ENCODE measurements at regions not wholly inside any gene's neighbourhood (a gene's known extent, or its start where the extent isn't known, plus 50 kb on each side); places are given as distances from the start of the nearest gene placed in this dataset.

GRCh38 chr6:26286168-26286877, 78.7 kb upstream of the BTN3A2 start:
- Histone ChIP-seq H3K27me3 (no peaks in the 10 kb centered on the region), H3K36me3 (no peaks in the 10 kb centered on the region), H3K4me3 (ENCODE audit: low read depth in 1 of 2, low read length in 1 of 2) (peak overlapping the region; percentile 74 to 80), H3K27ac (peak overlapping the region; percentile 88), H3K9me3 (peaks cover 5% of the 10 kb centered on the region), H3K4me1 (ENCODE audit: control insufficient read depth in 1 of 2, insufficient read depth in 1 of 2, low read depth in 1 of 2, low read length in 1 of 2) (peaks cover 34 to 48% of the 10 kb centered on the region in 2 experiments)
- TF ChIP-seq CTCF (IDR thresholded peaks at IDR 0.05), result no peak

- Histone ChIP-seq H3K36me3 (no peaks in the 10 kb centered on the region), H3K27me3 (peaks cover 5% of the 10 kb centered on the region), H3K4me1 (ENCODE audit: control insufficient read depth in 1 of 2, insufficient read depth in 1 of 2, low read depth in 1 of 2, low read length in 1 of 2) (peaks cover 31 to 36% of the 10 kb centered on the region in 2 experiments), H3K27ac (no peak overlapping the region), H3K9me3 (peaks cover 5% of the 10 kb centered on the region), H3K4me3 (ENCODE audit: low read depth in 1 of 2, low read length in 1 of 2) (no peak overlapping the region)
- TF ChIP-seq CTCF (IDR thresholded peaks at IDR 0.05), result no peak
Observed at GRCh38 chr6:26288155-26288554, 76.8 kb upstream of the BTN3A2 start.

GRCh38 chr6:26290941-26291340, 74.1 kb upstream of the BTN3A2 start:
- Histone ChIP-seq H3K4me3 (ENCODE audit: low read depth in 1 of 2, low read length in 1 of 2) (no peak overlapping the region), H3K4me1 (ENCODE audit: control insufficient read depth in 1 of 2, insufficient read depth in 1 of 2, low read depth in 1 of 2, low read length in 1 of 2) (peaks cover 5 to 9% of the 10 kb centered on the region in 2 experiments), H3K27me3 (peaks cover 11% of the 10 kb centered on the region), H3K36me3 (no peaks in the 10 kb centered on the region), H3K9me3 (peaks cover 5% of the 10 kb centered on the region), H3K27ac (no peak overlapping the region)
- TF ChIP-seq CTCF (IDR thresholded peaks at IDR 0.05), result no peak

GRCh38 chr6:26292709-26293108, 72.3 kb upstream of the BTN3A2 start:
- H3K36me3 ChIP-seq, result no peaks in the 10 kb centered on the region
- no peak for TF ChIP-seq CTCF (IDR thresholded peaks at IDR 0.05)
- H3K4me3 ChIP-seq (ENCODE audit: low read depth in 1 of 2, low read length in 1 of 2), result no peak overlapping the region
- no peak overlapping the region for H3K27ac ChIP-seq
- peaks cover 15% of the 10 kb centered on the region for H3K27me3 ChIP-seq
- peaks cover 5% of the 10 kb centered on the region for H3K9me3 ChIP-seq
- no peaks in the 10 kb centered on the region for H3K4me1 ChIP-seq (ENCODE audit: control insufficient read depth in 1 of 2, insufficient read depth in 1 of 2, low read depth in 1 of 2, low read length in 1 of 2)

- H3K27ac ChIP-seq, result no peak overlapping the region
- H3K27me3 ChIP-seq, result peaks cover 20% of the 10 kb centered on the region
- no peaks in the 10 kb centered on the region for H3K36me3 ChIP-seq
- no peak overlapping the region for H3K4me3 ChIP-seq (ENCODE audit: low read depth in 1 of 2, low read length in 1 of 2)
- H3K4me1 ChIP-seq (ENCODE audit: control insufficient read depth in 1 of 2, insufficient read depth in 1 of 2, low read depth in 1 of 2, low read length in 1 of 2), result no peaks in the 10 kb centered on the region
- no peaks in the 10 kb centered on the region for H3K9me3 ChIP-seq
- TF ChIP-seq CTCF (IDR thresholded peaks at IDR 0.05), result no peak
Observed at GRCh38 chr6:26294302-26294701, 70.7 kb upstream of the BTN3A2 start.

Data from neutrophil (primary cell).